ENCODE measurements at regions not wholly inside any gene's neighbourhood (a gene's known extent, or its start where the extent isn't known, plus 50 kb on each side); places are given as distances from the start of the nearest gene placed in this dataset.

- no peak for TF ChIP-seq PML (IDR thresholded peaks at IDR 0.05; ENCODE audit: low read length)
These were observed 392.9 kb upstream of the LRATD1 start (continued) for GRCh38 chr2:14239605-14240004.

GRCh38 chr2:14240868-14241267 lies 391.6 kb upstream of the LRATD1 start:
- RAD21 ChIA-PET (ENCODE audit: unreplicated experiment) = no interaction called here
- SMC1A ChIA-PET (ENCODE audit: uncharacterized antibody, unreplicated experiment) = no interaction called here
- Histone ChIP-seq H3K4me3 (no peak overlapping the region), H3K27me3 (replicated peaks in 1 of 2; ENCODE audit: control insufficient read depth in 2 of 2, insufficient read depth in 2 of 2, low read length in 1 of 2) (no peaks in the 10 kb centered on the region), H3K27ac (ENCODE audit: control insufficient read depth, insufficient read depth) (no peak overlapping the region), H2AFZ (ENCODE audit: control insufficient read depth, low read depth, low read length) (no peak overlapping the region), H3K79me2 (ENCODE audit: control insufficient read depth, insufficient read depth, low read length) (no peaks in the 10 kb centered on the region), H3K36me3 (ENCODE audit: control insufficient read depth in 2 of 2, insufficient read depth in 2 of 2, low read length in 1 of 2) (no peaks in the 10 kb centered on the region), H3K9me3 (replicated peaks; ENCODE audit: control insufficient read depth, insufficient read depth, low read length) (no peaks in the 10 kb centered on the region; the same call in 2 of the 3 replicates), H3K9ac (ENCODE audit: control insufficient read depth, insufficient read depth, low read length) (no peak overlapping the region), H4K20me1 (ENCODE audit: control insufficient read depth, insufficient read depth) (no peaks in the 10 kb centered on the region), H3K4me1 (ENCODE audit: control insufficient read depth, insufficient read depth, low read length) (no peaks in the 10 kb centered on the region), H3K4me2 (ENCODE audit: control insufficient read depth, insufficient read depth) (no peak overlapping the region)
- DNase-seq (ENCODE audit: low read depth, low spot score) (no peak), ATAC-seq (no peak), FAIRE-seq (no peak)
- 0% methylated on average over 5 of the region's 5 CpGs for WGBS (ENCODE audit: insufficient coverage, insufficient replicate concordance, low lambda C conversion rate, missing lambda C conversion rate)
- intact Hi-C loops (cut with micrococcal nuclease; ENCODE audit: unreplicated experiment) (no loop called here), in situ Hi-C loops (cut with MboI) (no loop called here)
- BruUV-seq (replicated peaks) = no TSS peak
- no peak for TF ChIP-seq BCL11A (IDR thresholded peaks at IDR 0.05; ENCODE audit: low read depth, low read length)
- TF ChIP-seq CUX1 (IDR thresholded peaks at IDR 0.05; ENCODE audit: insufficient replicate concordance, low read depth, low read length) = no peak
- no peak for TF ChIP-seq ATF3 (IDR thresholded peaks at IDR 0.05; ENCODE audit: borderline replicate concordance, extremely low read depth, low read depth, low read length)
- TF ChIP-seq YBX1 (IDR thresholded peaks at IDR 0.05) = no peak
- TF ChIP-seq SPI1 (IDR thresholded peaks at IDR 0.05; ENCODE audit: borderline replicate concordance, insufficient read depth, low read depth, low read length) = no peak
- CTCF ChIA-PET = interaction anchor here (0.8 kb wide), 1 partner anchor 347 kb away, joined by 3 read pairs; no protein-coding TSS in a partner anchor
- POLR2A ChIA-PET = no interaction called here
